Right lobe of liver (tissue), 6 donors: ENCODE measurements at regions not wholly inside any gene's neighbourhood (a gene's known extent, or its start where the extent isn't known, plus 50 kb on each side); places are given as distances from the start of the nearest gene placed in this dataset.

Source experiments
- ATAC-seq, 4 donors: fragments of 200-7000 bp; cut with Tn5 transposase; one replicate each; pipeline ENCODE4 v1.9.1; 2020; ENCODE audit warnings: mild to moderate bottlenecking in 4 of 4, moderate library complexity in 4 of 4
- DNase-seq, 3 donors: peaks; one replicate each; pipeline ENCODE4 v3.0.0-alpha.2; 2020
- H3K27ac ChIP-seq, 3 donors: fragments of 200-600 bp; one replicate each; pipeline ENCODE4 v1.8.0; 2022
- H3K27me3 ChIP-seq, 2 donors: fragments of 200-600 bp; one replicate each; pipeline ENCODE4 v1.8.0; 2022
- H3K36me3 ChIP-seq, 4 donors: fragments of 200-600 bp; sonication (generic) in 1 of 4; one replicate each; pipeline versions ENCODE4 v1.5.1 to v1.8.0; 2017 to 2022; ENCODE audit warnings: control low read depth in 1 of 4
- H3K4me1 ChIP-seq, 4 donors: fragments of 200-600 bp; sonication (generic) in 1 of 4; one replicate each; pipeline versions ENCODE4 v1.5.1 to v1.8.0; 2017 to 2022; ENCODE audit warnings: control low read depth in 1 of 4
- H3K4me3 ChIP-seq, 3 donors: fragments of 200-600 bp; one replicate each; pipeline ENCODE4 v1.8.0; 2022
- H3K9me3 ChIP-seq, 4 donors: fragments of 200-600 bp; sonication (generic) in 1 of 4; one replicate each; pipeline versions ENCODE4 v1.5.1 to v1.8.0; 2017 to 2022; ENCODE audit warnings: control low read depth in 1 of 4
- CTCF ChIP-seq, 4 donors: fragments of 200-600 bp in 3 of 4; fragments of 450-650 bp in 1 of 4; IDR thresholded peaks; one replicate each; pipeline versions ENCODE4 v1.5.1 to v1.8.0; 2016 to 2022; ENCODE audit warnings: antibody characterized with exemption in 4 of 4, mild to moderate bottlenecking in 2 of 4
- POLR2A ChIP-seq: fragments of 450-650 bp; IDR thresholded peaks from one replicate; pipeline ENCODE4 v1.6.1; 2017; ENCODE audit warnings: antibody characterized with exemption, mild to moderate bottlenecking
- WGBS: methylation state at CpG from one replicate; pipeline ENCODE4 v1.1.6; 2018; ENCODE audit warnings: low coverage, low lambda C conversion rate; ENCODE audit not compliant: insufficient coverage; ENCODE audit errors: missing lambda C conversion rate; 5-methylcytosine and 5-hydroxymethylcytosine counted together
- intact Hi-C, 2 donors: fragments of 100-400 bp; cut with DNase I; formaldehyde crosslinking; loops; one replicate each; pipeline versions ENCODE4 v1.11.2 to v1.14.1; 2022
- donor health status: DM: no; HTN: yes; CAD: no.
- donor health status: DM: no; HTN: no; CAD: no.
- donor health status: DM: no; HTN: no; CAD: no.
- donor health status: DM: no; HTN: yes; CAD: no.
- donor health status: DM: no; HTN: yes; CAD: no.

- H3K9me3 ChIP-seq: no peaks in the 10 kb centered on the region
- 46% methylated on average over 5 of the region's 5 CpGs for WGBS
- no peak overlapping the region for H3K4me3 ChIP-seq
- TF ChIP-seq POLR2A (no peak), CTCF (IDR thresholded peaks at IDR 0.05) (no peak)
- H3K27ac ChIP-seq: no peak overlapping the region
- DNase-seq: no peak
- H3K27me3 ChIP-seq: no peaks in the 10 kb centered on the region
- no peaks in the 10 kb centered on the region for H3K36me3 ChIP-seq
- intact Hi-C loops: no loop called here
- H3K4me1 ChIP-seq: no peaks in the 10 kb centered on the region
- ATAC-seq: no peak
Measured at GRCh38 chr5:174236070-174236469, 190.6 kb downstream of the NSG2 start.

DNA sequence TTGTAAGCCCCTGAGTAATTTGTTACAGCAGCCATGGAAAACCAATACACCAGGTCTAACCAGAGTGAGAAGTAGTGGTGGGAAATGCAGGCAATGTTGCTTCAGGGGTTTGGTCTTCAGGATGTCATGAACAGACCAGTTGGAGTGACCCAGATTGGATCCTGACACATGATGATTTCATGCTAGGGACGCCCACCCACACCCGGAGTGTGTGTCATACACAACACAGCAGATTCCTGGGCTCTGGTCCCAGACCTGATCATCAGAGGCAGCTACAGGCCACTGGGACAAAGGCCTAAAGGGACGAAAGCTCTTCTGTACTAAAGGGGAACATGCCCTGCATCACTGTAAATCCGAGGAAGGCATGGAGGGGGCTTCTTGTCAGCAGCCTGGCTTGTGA lies 194.2 kb downstream of the NSG2 start:
- no peak overlapping the region for H3K4me3 ChIP-seq
- TF ChIP-seq CTCF (IDR thresholded peaks at IDR 0.05) (no peak), POLR2A (no peak)
- no peaks in the 10 kb centered on the region for H3K9me3 ChIP-seq
- no peaks in the 10 kb centered on the region for H3K36me3 ChIP-seq
- intact Hi-C loops: no loop called here
- H3K27me3 ChIP-seq: no peaks in the 10 kb centered on the region
- H3K4me1 ChIP-seq: no peaks in the 10 kb centered on the region
- 40% methylated on average over 3 of the region's 4 CpGs for WGBS
- ATAC-seq (no peak), DNase-seq (no peak)
- H3K27ac ChIP-seq: no peak overlapping the region

DNA sequence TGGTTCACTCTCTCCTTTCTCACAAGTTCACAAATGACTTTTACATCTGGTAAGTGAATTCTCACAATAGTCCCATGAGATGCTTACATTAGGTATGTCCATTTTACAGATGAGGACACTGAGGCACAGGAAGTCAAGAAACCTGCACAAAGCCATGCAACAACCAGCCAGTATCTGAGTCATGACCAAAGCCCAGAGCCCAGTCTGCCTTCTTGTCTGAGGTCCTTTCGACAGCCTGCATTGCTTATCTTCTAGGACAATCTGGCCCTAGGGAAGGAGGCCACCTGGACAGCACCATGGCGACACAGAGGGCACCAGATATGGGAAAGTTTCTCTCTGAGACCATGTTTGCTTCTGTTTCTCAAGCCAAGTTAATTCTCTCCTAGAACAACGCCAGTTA lies 197.1 kb downstream of the NSG2 start:
- 59% methylated on average over 3 of the region's 3 CpGs for WGBS
- DNase-seq: no peak
- no peak for ATAC-seq

GRCh38 chr5:174243904-174244303 lies 198.4 kb downstream of the NSG2 start:
- intact Hi-C loops: no loop called here
- H3K27me3 ChIP-seq: no peaks in the 10 kb centered on the region
- 35% methylated on average over 2 of the region's 2 CpGs for WGBS
- DNase-seq (no peak), ATAC-seq (no peak)
- no peaks in the 10 kb centered on the region for H3K4me1 ChIP-seq
- H3K9me3 ChIP-seq: no peaks in the 10 kb centered on the region
- no peak overlapping the region for H3K27ac ChIP-seq
- no peak for TF ChIP-seq POLR2A
- TF ChIP-seq CTCF (IDR thresholded peaks at IDR 0.05): no peak
- no peak overlapping the region for H3K4me3 ChIP-seq
- no peaks in the 10 kb centered on the region for H3K36me3 ChIP-seq

More for the DNA sequence above, 197.1 kb downstream of the NSG2 start:
- Histone ChIP-seq H3K4me1 (no peaks in the 10 kb centered on the region), H3K4me3 (no peak overlapping the region), H3K36me3 (no peaks in the 10 kb centered on the region), H3K27ac (no peak overlapping the region), H3K27me3 (no peaks in the 10 kb centered on the region), H3K9me3 (no peaks in the 10 kb centered on the region)
- TF ChIP-seq POLR2A: no peak
- no peak for TF ChIP-seq CTCF (IDR thresholded peaks at IDR 0.05)
- intact Hi-C loops: no loop called here

DNA sequence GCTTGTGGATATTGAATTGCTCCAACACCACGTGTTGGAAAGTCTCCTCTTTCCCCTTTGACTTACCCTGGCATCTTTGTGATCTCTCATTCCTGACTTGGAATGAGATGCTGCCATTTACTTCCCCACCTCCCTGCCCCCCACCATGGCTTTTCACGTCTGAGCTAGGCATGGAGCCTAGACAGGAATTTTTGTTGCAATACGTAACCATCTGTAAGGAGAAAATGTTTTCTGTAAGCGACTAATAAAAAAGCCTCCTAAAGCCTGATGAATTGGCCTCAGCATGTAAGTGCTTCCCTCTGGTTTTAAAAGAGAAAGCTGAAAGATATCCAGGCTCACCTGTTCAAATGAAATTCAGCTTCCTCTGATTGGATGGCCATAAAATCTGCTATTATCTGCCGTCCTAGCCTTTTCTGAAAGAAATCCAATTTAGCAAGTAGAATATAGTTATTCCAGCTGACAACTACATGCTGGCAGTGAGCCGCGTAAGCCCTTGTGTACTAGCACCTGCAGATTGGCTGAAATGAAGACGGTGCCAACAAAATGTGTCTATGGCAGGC lies 200.1 kb downstream of the NSG2 start:
- ATAC-seq (no peak), DNase-seq (no peak)
- 68% methylated on average over 8 of the region's 8 CpGs for WGBS
- intact Hi-C loops: no loop called here
- H3K4me3 ChIP-seq: no peak overlapping the region
- H3K4me1 ChIP-seq: no peaks in the 10 kb centered on the region
- H3K27me3 ChIP-seq: no peaks in the 10 kb centered on the region
- TF ChIP-seq POLR2A (no peak), CTCF (IDR thresholded peaks at IDR 0.05) (no peak)
- no peaks in the 10 kb centered on the region for H3K9me3 ChIP-seq
- no peaks in the 10 kb centered on the region for H3K36me3 ChIP-seq
- H3K27ac ChIP-seq: no peak overlapping the region
